IMR-90 (cell line): ENCODE measurements at regions not wholly inside any gene's neighbourhood (a gene's known extent, or its start where the extent isn't known, plus 50 kb on each side); places are given as distances from the start of the nearest gene placed in this dataset.

Experiments used
- ATAC-seq: fragments of 200-7000 bp; cut with Tn5 transposase; 2 replicates; pipeline ENCODE4 v1.9.1; 2020; ENCODE audit warnings: low read depth, mild to moderate bottlenecking, moderate library complexity
- BruUV-seq: library from RNA; stranded (reverse); fragments of 400-500 nt; replicated peaks from 2 replicates; lab custom pipeline; 2021; lab: Mats Ljungman, UMichigan
- CTCF ChIA-PET: fragments of 300-600 bp; formaldehyde crosslinking; extraction: SDS; loops from one replicate; lab custom pipeline; 2021; ENCODE audit warnings: antibody characterized with exemption; lab: Yijun Ruan, JAX
- POLR2A ChIA-PET: fragments of 300-600 bp; sonication (Branson Sonifier 250); formaldehyde crosslinking; loops from one replicate; lab custom pipeline; 2022; ENCODE audit warnings: antibody characterized with exemption; ENCODE audit not compliant: unreplicated experiment; lab: Charles Lee
- DNase-seq: peaks from one replicate; pipeline ENCODE4 v3.0.0; 2013
- H2AFZ ChIP-seq: replicated peaks from 2 replicates; pipeline ENCODE3; 2013; ENCODE audit warnings: low read length, mild to moderate bottlenecking; ENCODE audit not compliant: poor library complexity
- H2AK5ac ChIP-seq: 2 replicates; pipeline ENCODE4 v1.6.1; 2013; ENCODE audit warnings: low read depth, low read length, inconsistent platforms
- H2AK9ac ChIP-seq: replicated peaks from 2 replicates; pipeline ENCODE3; 2013; ENCODE audit warnings: mild to moderate bottlenecking, low read depth, low read length, moderate library complexity; ENCODE audit not compliant: poor library complexity
- H2BK120ac ChIP-seq: 2 replicates; pipeline ENCODE4 v1.6.1; 2013; ENCODE audit warnings: low read depth, low read length, inconsistent platforms
- H2BK15ac ChIP-seq: 3 replicates; pipeline ENCODE4 v1.6.1; 2013; ENCODE audit warnings: low read depth, low read length, inconsistent platforms
- H2BK20ac ChIP-seq: 2 replicates; pipeline ENCODE4 v1.6.1; 2013; ENCODE audit warnings: low read depth, mild to moderate bottlenecking, inconsistent platforms, low read length, moderate library complexity
- H2BK5ac ChIP-seq: 2 replicates; pipeline ENCODE4 v1.6.1; 2013; ENCODE audit warnings: mild to moderate bottlenecking, low read depth, low read length, inconsistent platforms; ENCODE audit not compliant: poor library complexity, severe bottlenecking
- H3K14ac ChIP-seq: replicated peaks from 2 replicates; pipeline ENCODE4 v1.6.1; 2013; ENCODE audit warnings: low read depth, low read length, inconsistent platforms
- H3K18ac ChIP-seq: 2 replicates; pipeline ENCODE4 v1.6.1; 2013; ENCODE audit warnings: low read depth, low read length, control low read depth
- H3K23ac ChIP-seq: 2 replicates; pipeline ENCODE4 v1.6.1; 2013; ENCODE audit warnings: low read depth, low read length, inconsistent platforms
- H3K27ac ChIP-seq: 2 replicates; pipeline ENCODE4 v1.5.1; 2013; ENCODE audit warnings: mild to moderate bottlenecking, control low read depth, low read length; ENCODE audit not compliant: insufficient read depth
- H3K27me3 ChIP-seq: 2 replicates; pipeline ENCODE4 v1.6.1; 2013; ENCODE audit warnings: low read length; ENCODE audit not compliant: control insufficient read depth, insufficient read depth
- H3K36me3 ChIP-seq: 2 replicates; pipeline ENCODE4 v1.6.1; 2013; ENCODE audit warnings: low read length, mixed read lengths; ENCODE audit not compliant: control insufficient read depth, insufficient read depth
- H3K4ac ChIP-seq: 2 replicates; pipeline ENCODE4 v1.6.1; 2013; ENCODE audit warnings: low read depth, low read length, inconsistent platforms
- H3K4me1 ChIP-seq: 2 replicates; pipeline ENCODE4 v1.6.1; 2013; ENCODE audit warnings: low read length, mixed read lengths; ENCODE audit not compliant: control insufficient read depth, insufficient read depth
- H3K4me2 ChIP-seq: 2 replicates; pipeline ENCODE4 v1.6.1; 2013; ENCODE audit warnings: low read depth, mild to moderate bottlenecking, control low read depth, low read length, moderate library complexity
- H3K4me3 ChIP-seq: 2 replicates; pipeline ENCODE4 v1.5.1; 2013; ENCODE audit warnings: low read depth, mild to moderate bottlenecking, control low read depth, low read length, moderate library complexity; ENCODE audit not compliant: insufficient read depth
- H3K56ac ChIP-seq: 2 replicates; pipeline ENCODE4 v1.6.1; 2013; ENCODE audit warnings: low read length, inconsistent platforms; ENCODE audit not compliant: insufficient read depth; ENCODE audit errors: extremely low read depth
- H3K79me1 ChIP-seq, 2 experiments: 2 replicates each; pipeline ENCODE4 v1.6.1; 2013; ENCODE audit warnings: low read length in 2 of 2, inconsistent platforms in 1 of 2, low read depth in 1 of 2
- H3K9ac ChIP-seq: 2 replicates; pipeline ENCODE4 v1.6.1; 2013; ENCODE audit warnings: low read depth, low read length, control low read depth
- H3K9me1 ChIP-seq: 2 replicates; pipeline ENCODE4 v1.6.1; 2013; ENCODE audit warnings: low read length, inconsistent platforms; ENCODE audit not compliant: insufficient read depth
- H3K9me3 ChIP-seq: 2 replicates; pipeline ENCODE4 v1.6.1; 2013; ENCODE audit warnings: low read length; ENCODE audit not compliant: control insufficient read depth, insufficient read depth
- H4K20me1 ChIP-seq: 2 replicates; pipeline ENCODE4 v1.6.1; 2013; ENCODE audit warnings: low read length, inconsistent platforms; ENCODE audit not compliant: insufficient read depth
- H4K5ac ChIP-seq: 2 replicates; pipeline ENCODE4 v1.6.1; 2013; ENCODE audit warnings: mild to moderate bottlenecking, low read depth, low read length, control low read depth
- H4K8ac ChIP-seq, 2 experiments: 2 replicates each; pipeline ENCODE4 v1.6.1; 2013; ENCODE audit warnings: low read depth in 2 of 2, low read length in 2 of 2, control low read depth in 1 of 2, inconsistent platforms in 1 of 2
- H4K91ac ChIP-seq: 2 replicates; pipeline ENCODE4 v1.6.1; 2013; ENCODE audit warnings: low read depth, low read length, inconsistent platforms; ENCODE audit not compliant: insufficient read depth
- BHLHE40 ChIP-seq: fragments of 150-350 bp; IDR thresholded peaks from 2 replicates; pipeline ENCODE4 v1.6.1; 2016; ENCODE audit warnings: mild to moderate bottlenecking, low read depth, low read length
- FOS ChIP-seq: fragments of 150-350 bp; IDR thresholded peaks from 2 replicates; pipeline ENCODE4 v1.6.1; 2016; ENCODE audit warnings: low read depth, low read length
- WGBS, 2 experiments: methylation state at CpG; one replicate each; pipeline versions ENCODE4 v1.1.5 to v1.1.7; 2013; ENCODE audit warnings: missing lambda C conversion rate in 2 of 2; ENCODE audit not compliant: insufficient read length in 1 of 2; ENCODE audit errors: extremely low coverage in 2 of 2; 5-methylcytosine and 5-hydroxymethylcytosine counted together
- dilution Hi-C: fragments of 300-500 bp; cut with HindIII; formaldehyde crosslinking; loops from one replicate; pipeline ENCODE4 v1.14.3; 2018; ENCODE audit warnings: low sequenced_read_pairs; ENCODE audit not compliant: unreplicated experiment
- in situ Hi-C: fragments of 300-500 bp; cut with MboI; formaldehyde crosslinking; loops from 3 replicates; pipeline ENCODE4 v1.14.3; 2019; ENCODE audit warnings: low sequenced_read_pairs, inconsistent platforms, mixed read lengths
- intact Hi-C: fragments of 100-400 bp; cut with micrococcal nuclease; formaldehyde crosslinking; loops from 2 replicates; pipeline ENCODE4 v1.10.0; 2022

GRCh38 chr18:39415471-39415870 is 1849.9 kb upstream of the CELF4 start:
- BruUV-seq: no TSS peak
- Histone ChIP-seq H4K91ac (no peak overlapping the region), H4K20me1 (no peaks in the 10 kb centered on the region), H3K4ac (no peak overlapping the region), H3K27ac (no peak overlapping the region), H2AFZ (no peak overlapping the region), H3K14ac (no peak overlapping the region), H3K18ac (no peak overlapping the region), H3K36me3 (no peaks in the 10 kb centered on the region), H3K4me2 (no peak overlapping the region), H3K56ac (no peak overlapping the region), H2AK9ac (no peak overlapping the region), H3K9ac (no peak overlapping the region), H3K23ac (no peak overlapping the region), H3K27me3 (no peaks in the 10 kb centered on the region), H2AK5ac (no peak overlapping the region), H3K4me1 (no peaks in the 10 kb centered on the region), H2BK5ac (no peak overlapping the region), H4K8ac (no peak overlapping the region), H4K5ac (no peak overlapping the region), H3K9me3 (no peaks in the 10 kb centered on the region), H3K79me1 (no peaks in the 10 kb centered on the region), H3K9me1 (no peaks in the 10 kb centered on the region; the same call in 1 of the 2 replicates), H2BK15ac (no peak overlapping the region), H3K4me3 (no peak overlapping the region), H2BK120ac (no peak overlapping the region), H2BK20ac (no peak overlapping the region)
- 86% methylated on average over 2 of the region's 4 CpGs; no CpG with 5 or more reads in 1 of the 2 experiments for WGBS, 2 experiments
- TF ChIP-seq FOS: no peak
- no peak for TF ChIP-seq BHLHE40
- dilution Hi-C loops: no loop called here
- ChIA-PET POLR2A (no interaction called here), CTCF (interaction anchor here (0.7 kb wide), 1 partner anchor 10 kb away, joined by 3 read pairs; no protein-coding TSS in a partner anchor)
- ATAC-seq (no peak), DNase-seq (no peak)
- intact Hi-C loops: no loop called here
- in situ Hi-C loops: no loop called here
